ENCODE measurements at regions not wholly inside any gene's neighbourhood (a gene's known extent, or its start where the extent isn't known, plus 50 kb on each side); places are given as distances from the start of the nearest gene placed in this dataset.
"Not testable (repeated sequence)": the region's sequence is repeated elsewhere in the genome, so short reads cannot be mapped to it uniquely, and the experiment has no call there.

- no peak overlapping the region for H3K27ac ChIP-seq (ENCODE audit: extremely low read depth, low read depth, low read length)
- ChIA-PET POLR2A (no interaction called here), CTCF (no interaction called here)
- H3K4me1 ChIP-seq (ENCODE audit: control insufficient read depth, insufficient read depth, low read length): no peaks in the 10 kb centered on the region
- H3K4me3 ChIP-seq (ENCODE audit: low read depth, low read length): no peak overlapping the region
- no peaks in the 10 kb centered on the region for H3K36me3 ChIP-seq (ENCODE audit: control insufficient read depth in 2 of 2, insufficient read depth in 1 of 2, low read length in 2 of 2)
- H3K9me3 ChIP-seq (ENCODE audit: control insufficient read depth, insufficient read depth, low read depth, low read length): no peaks in the 10 kb centered on the region
- TF ChIP-seq TRIM28 (IDR thresholded peaks at IDR 0.05; ENCODE audit: borderline replicate concordance, low read length): 0 out of 2 replicates have a peak, but pooled peaks have one; percentile 40
- no peak for TF ChIP-seq HOXC10 (CRISPR knock-in tag; IDR thresholded peaks at IDR 0.05)
- no peak for TF ChIP-seq ZNF473 (tag by site-specific recombination; IDR thresholded peaks at IDR 0.05)
- TF ChIP-seq TCF7L2 (IDR thresholded peaks at IDR 0.05; ENCODE audit: borderline replicate concordance, low read depth, low read length): peak; percentile 41; the same call in 1 of the 2 replicates
- no peak for TF ChIP-seq ZXDB (tag by site-specific recombination; IDR thresholded peaks at IDR 0.05)
- no peak for TF ChIP-seq ZBTB48 (tag by site-specific recombination; IDR thresholded peaks at IDR 0.05)
- TF ChIP-seq FEZF1 (tag by site-specific recombination; IDR thresholded peaks at IDR 0.05): peak; percentile 81
- TF ChIP-seq ZNF24 (tag by site-specific recombination; IDR thresholded peaks at IDR 0.05): no peak
- no peak for TF ChIP-seq PRDM4 (tag by site-specific recombination; IDR thresholded peaks at IDR 0.05)
- TF ChIP-seq ZSCAN4 (tag by site-specific recombination; IDR thresholded peaks at IDR 0.05): no peak
- no peak for TF ChIP-seq YY2 (tag by site-specific recombination; IDR thresholded peaks at IDR 0.05)
- no peak for TF ChIP-seq ZNF23 (tag by site-specific recombination; IDR thresholded peaks at IDR 0.05; ENCODE audit: borderline replicate concordance)
- no peak for TF ChIP-seq ZNF629 (tag by site-specific recombination; IDR thresholded peaks at IDR 0.05)
- no peak for TF ChIP-seq ZNF239 (tag by site-specific recombination; IDR thresholded peaks at IDR 0.05)
- peak; percentile 47; the same call in 1 of the 2 replicates for TF ChIP-seq ZNF561 (tag by site-specific recombination; IDR thresholded peaks at IDR 0.05; ENCODE audit: borderline replicate concordance)
Measured at GRCh38 chr2:176879426-176879995, 333.1 kb upstream of the HNRNPA3 start.

GRCh38 chr2:176882045-176882444 is 330.5 kb upstream of the HNRNPA3 start:
- TF ChIP-seq ZNF280D (tag by site-specific recombination; IDR thresholded peaks at IDR 0.05) (0 out of 2 replicates have a peak, but pooled peaks have one; percentile 48), ZNF146 (tag by site-specific recombination; IDR thresholded peaks at IDR 0.05) (peak; percentile 90)
- H3K9me3 ChIP-seq (ENCODE audit: control insufficient read depth, insufficient read depth, low read depth, low read length); CTCF ChIA-PET; H3K4me3 ChIP-seq (ENCODE audit: low read depth, low read length); H3K36me3 ChIP-seq (ENCODE audit: control insufficient read depth in 2 of 2, insufficient read depth in 1 of 2, low read length in 2 of 2); H3K27ac ChIP-seq (ENCODE audit: extremely low read depth, low read depth, low read length); H3K4me1 ChIP-seq (ENCODE audit: control insufficient read depth, insufficient read depth, low read length); POLR2A ChIA-PET: not testable (repeated sequence)
